HepG2 (cell line): ENCODE measurements at regions not wholly inside any gene's neighbourhood (a gene's known extent, or its start where the extent isn't known, plus 50 kb on each side); places are given as distances from the start of the nearest gene placed in this dataset.

Experiments
- ATAC-seq: fragments of 200-7000 bp; cut with Tn5 transposase; 3 replicates; pipeline ENCODE4 v1.9.1; 2020; ENCODE audit warnings: mild to moderate bottlenecking, moderate library complexity
- BruUV-seq: library from RNA; stranded (reverse); fragments of 400-500 nt; replicated peaks from 2 replicates; lab custom pipeline; 2021; lab: Mats Ljungman, UMichigan
- CTCF ChIA-PET: fragments of 300-600 bp; formaldehyde crosslinking; extraction: SDS; loops from one replicate; lab custom pipeline; 2021; ENCODE audit warnings: low total read pairs, inconsistent platforms, low intra/inter-chr PET ratio; lab: Yijun Ruan, JAX
- POLR2A ChIA-PET: fragments of 350-600 bp; sonication (Branson Sonifier 250); formaldehyde crosslinking; loops from one replicate; lab custom pipeline; 2020; ENCODE audit warnings: antibody characterized with exemption, inconsistent platforms; lab: Yijun Ruan, JAX
- DNase-seq: peaks from one replicate; pipeline ENCODE4 v3.0.0-alpha.2; 2015; ENCODE audit warnings: low spot score
- FAIRE-seq: peaks from 3 replicates; lab custom pipeline; 2011; peaks lifted over from hg19 to GRCh38; lab: Jason Lieb, UNC
- H2AFZ ChIP-seq: one replicate; pipeline ENCODE4 v1.6.1; 2011; ENCODE audit warnings: low read length, inconsistent platforms
- H3K27ac ChIP-seq: fragments of 300-600 bp; 3 replicates; pipeline ENCODE4 v1.8.0; 2011; ENCODE audit warnings: mixed run types, mild to moderate bottlenecking, mixed read lengths, low read length, inconsistent platforms; ENCODE audit not compliant: insufficient read depth; ENCODE audit errors: extremely low read length
- H3K27me3 ChIP-seq, 2 experiments: fragments of 200-600 bp in 1 of 2; 2 replicates in 1 of 2; 3 replicates in 1 of 2; pipeline versions ENCODE4 v1.6.0 to v1.8.0; 2011; ENCODE audit warnings: low read length in 2 of 2, mild to moderate bottlenecking in 2 of 2, moderate library complexity in 2 of 2, inconsistent platforms in 1 of 2; ENCODE audit not compliant: insufficient read depth in 2 of 2, control insufficient read depth in 1 of 2
- H3K36me3 ChIP-seq, 2 experiments: fragments of 200-600 bp in 1 of 2; replicated peaks in 1 of 2; 2 replicates in 1 of 2; 3 replicates in 1 of 2; pipeline versions ENCODE4 v1.5.1 to v1.8.0; 2011; ENCODE audit warnings: low read length in 2 of 2, inconsistent platforms in 1 of 2; ENCODE audit not compliant: insufficient read depth in 2 of 2, control insufficient read depth in 1 of 2
- H3K4me1 ChIP-seq: 2 replicates; pipeline ENCODE4 v1.5.1; 2012; ENCODE audit warnings: low read length, inconsistent platforms; ENCODE audit not compliant: insufficient read depth
- H3K4me2 ChIP-seq: 2 replicates; pipeline ENCODE4 v1.6.0; 2011; ENCODE audit warnings: low read depth, low read length, inconsistent platforms
- H3K4me3 ChIP-seq, 3 experiments: fragments of 200-600 bp in 1 of 3; sonication (generic), shearing (Covaris generic) in 1 of 3; replicated peaks in 1 of 3; 2 replicates each; pipeline ENCODE4 v1.5.1; 2011 to 2016; ENCODE audit warnings: low read length in 3 of 3, inconsistent platforms in 2 of 3, low read depth in 2 of 3, mild to moderate bottlenecking in 2 of 3, control low read depth in 1 of 3, mixed read lengths in 1 of 3; ENCODE audit not compliant: insufficient read depth in 1 of 3
- H3K79me2 ChIP-seq: one replicate; pipeline ENCODE4 v1.6.1; 2011; ENCODE audit warnings: low read length, inconsistent platforms; ENCODE audit not compliant: insufficient read depth
- H3K9ac ChIP-seq: 2 replicates; pipeline ENCODE4 v1.6.0; 2011; ENCODE audit warnings: mild to moderate bottlenecking, low read depth, low read length, inconsistent platforms; ENCODE audit not compliant: insufficient read depth
- H3K9me3 ChIP-seq: 2 replicates; pipeline ENCODE4 v1.5.1; 2012; ENCODE audit warnings: mild to moderate bottlenecking, low read length
- H4K20me1 ChIP-seq: 2 replicates; pipeline ENCODE4 v1.6.0; 2011; ENCODE audit warnings: inconsistent platforms, mild to moderate bottlenecking, low read length, moderate library complexity; ENCODE audit not compliant: insufficient read depth
- ARID3A ChIP-seq: IDR thresholded peaks from 2 replicates; pipeline ENCODE4 v1.6.1; 2012; ENCODE audit warnings: low read depth, low read length, improper control_type of control experiment
- FOXK2 ChIP-seq: fragments of 450-650 bp; IDR thresholded peaks from 2 replicates; pipeline ENCODE4 v1.6.1; 2016
- FOXO1 ChIP-seq: sonication (generic); formaldehyde crosslinking; IDR thresholded peaks from 2 replicates; pipeline ENCODE4 v1.4.0; 2020; ENCODE audit warnings: missing genetic modification reagents
- HNRNPK ChIP-seq: fragments of 200-400 bp; formaldehyde crosslinking; IDR thresholded peaks from 2 replicates; pipeline ENCODE4 v1.6.1; 2018; ENCODE audit warnings: low read length, low read depth, moderate library complexity, mild to moderate bottlenecking; ENCODE audit not compliant: poor library complexity, severe bottlenecking
- HNRNPLL ChIP-seq: fragments of 200-400 bp; formaldehyde crosslinking; IDR thresholded peaks from 2 replicates; pipeline ENCODE4 v1.6.1; 2017; ENCODE audit warnings: mild to moderate bottlenecking, low read depth, low read length; ENCODE audit not compliant: poor library complexity, severe bottlenecking
- MTF2 ChIP-seq: sonication (generic); formaldehyde crosslinking; IDR thresholded peaks from 2 replicates; pipeline ENCODE4 v1.5.0; 2020; ENCODE audit warnings: missing genetic modification reagents, borderline replicate concordance
- NFE2L2 ChIP-seq: fragments of 150-350 bp; IDR thresholded peaks from 2 replicates; pipeline ENCODE4 v1.6.1; 2014; ENCODE audit warnings: low read length
- POGZ ChIP-seq: sonication (generic); formaldehyde crosslinking; IDR thresholded peaks from 2 replicates; pipeline ENCODE4 v1.4.0; 2020; ENCODE audit warnings: mild to moderate bottlenecking, missing genetic modification reagents
- SALL1 ChIP-seq: sonication (generic); formaldehyde crosslinking; IDR thresholded peaks from 2 replicates; pipeline ENCODE4 v1.8.0; 2022; ENCODE audit warnings: mild to moderate bottlenecking, missing genetic modification reagents
- SOX5 ChIP-seq: IDR thresholded peaks from 2 replicates; pipeline ENCODE4 v1.6.1; 2016; ENCODE audit warnings: borderline replicate concordance
- ZBTB2 ChIP-seq: sonication (generic); formaldehyde crosslinking; IDR thresholded peaks from 2 replicates; pipeline ENCODE4 v1.8.0; 2022; ENCODE audit warnings: low read depth, missing genetic modification reagents
- ZBTB7A ChIP-seq: sonication (generic); formaldehyde crosslinking; IDR thresholded peaks from 2 replicates; pipeline ENCODE4 v1.8.0; 2022; ENCODE audit warnings: mild to moderate bottlenecking, missing genetic modification reagents
- ZMYM3 ChIP-seq: sonication (generic); formaldehyde crosslinking; IDR thresholded peaks from 2 replicates; pipeline ENCODE4 v1.5.1; 2020; ENCODE audit warnings: mild to moderate bottlenecking, missing genetic modification reagents
- ZNF256 ChIP-seq: sonication (generic); formaldehyde crosslinking; conservative IDR thresholded peaks from 2 replicates; pipeline ENCODE4 v1.4.0; 2020; ENCODE audit warnings: missing genetic modification reagents
- ZNF687 ChIP-seq: sonication (generic); formaldehyde crosslinking; IDR thresholded peaks from 2 replicates; pipeline ENCODE4 v1.5.1; 2020; ENCODE audit warnings: mild to moderate bottlenecking, missing genetic modification reagents, moderate library complexity
- WGBS: methylation state at CpG from one replicate; pipeline ENCODE4 v1.1.6; 2017; ENCODE audit warnings: low lambda C conversion rate; 5-methylcytosine and 5-hydroxymethylcytosine counted together
- in situ Hi-C: cut with HindIII; loops from 2 replicates; pipeline ENCODE4 v1.10.0; 2017; ENCODE audit warnings: low pct_unique_long_range_greater_than_20kb; ENCODE audit not compliant: extremely low pct_ligation_motif_present
- intact Hi-C: fragments of 100-400 bp; cut with micrococcal nuclease; formaldehyde crosslinking; loops from one replicate; pipeline ENCODE4 v1.10.0; 2022; ENCODE audit not compliant: unreplicated experiment

GRCh38 chr13:22915442-22916082 lies 265.2 kb upstream of the SGCG start:
- Histone ChIP-seq H3K9me3 (no peaks in the 10 kb centered on the region), H3K4me1 (no peaks in the 10 kb centered on the region), H4K20me1 (no peaks in the 10 kb centered on the region), H3K9ac (no peak overlapping the region), H3K27ac (no peak overlapping the region), H3K79me2 (no peaks in the 10 kb centered on the region), H2AFZ (no peak overlapping the region), H3K4me3 (peak overlapping the region; percentile 45 to 74 (median 69); a peak in 5 of 6 replicates), H3K36me3 (no peaks in the 10 kb centered on the region), H3K4me2 (peak overlapping the region; percentile 72), H3K27me3 (peaks cover 0 to 2% of the 10 kb centered on the region in 2 experiments; a peak in 1 of 5 replicates)
- DNase-seq (no peak), ATAC-seq (peak; percentile 94), FAIRE-seq (no peak)
- 8% methylated on average over 23 of the region's 58 CpGs for WGBS
- intact Hi-C loops (no loop called here), in situ Hi-C loops (loop anchor here (10.0 kb wide), 1 partner anchor 1409 kb away; no protein-coding TSS in a partner anchor)
- no TSS peak for BruUV-seq
- POLR2A ChIA-PET: no interaction called here
- CTCF ChIA-PET: no interaction called here
- no peak for TF ChIP-seq ARID3A
- peak; percentile 65; the same call in 1 of the 2 replicates for TF ChIP-seq MTF2
- TF ChIP-seq ZBTB7A: 0 out of 2 replicates have a peak, but pooled peaks have one; percentile 29
- TF ChIP-seq ZBTB2: no peak
- TF ChIP-seq SOX5 (CRISPR knock-in tag): no peak
- TF ChIP-seq ZNF687 (CRISPR knock-in tag): peak; percentile 21; the same call in 1 of the 2 replicates
- no peak for TF ChIP-seq ZNF256 (CRISPR knock-in tag)
- 0 out of 2 replicates have a peak, but pooled peaks have one; percentile 19 for TF ChIP-seq POGZ
- TF ChIP-seq FOXO1 (CRISPR knock-in tag): 0 out of 2 replicates have a peak, but pooled peaks have one; percentile 10
- peak; percentile 36 for TF ChIP-seq HNRNPLL
- peak; percentile 42; the same call in 1 of the 2 replicates for TF ChIP-seq ZMYM3
- TF ChIP-seq HNRNPK: peak; percentile 40
- TF ChIP-seq NFE2L2: no peak
- peak; percentile 17; the same call in 1 of the 2 replicates for TF ChIP-seq SALL1 (CRISPR knock-in tag)
- TF ChIP-seq FOXK2: no peak
